H1 (cell line): ENCODE measurements at regions not wholly inside any gene's neighbourhood (a gene's known extent, or its start where the extent isn't known, plus 50 kb on each side); places are given as distances from the start of the nearest gene placed in this dataset.

Experiments used
- EZH2 ChIP-seq: fragments of 200-600 bp; sonication (generic); IDR thresholded peaks from 2 replicates; pipeline ENCODE4 v1.7.1; 2012; ENCODE audit warnings: low read depth, mild to moderate bottlenecking, moderate library complexity, low read length, inconsistent platforms; ENCODE audit not compliant: severe bottlenecking
- NANOG ChIP-seq: IDR thresholded peaks from 2 replicates; pipeline ENCODE4 v1.6.1; 2011; ENCODE audit warnings: low read length, low read depth, mild to moderate bottlenecking, inconsistent platforms; ENCODE audit not compliant: insufficient read depth, poor library complexity, severe bottlenecking
- POLR2AphosphoS5 ChIP-seq: IDR thresholded peaks from 2 replicates; pipeline ENCODE4 v1.6.1; 2011; ENCODE audit warnings: low read depth, low read length
- SP1 ChIP-seq: IDR thresholded peaks from 2 replicates; pipeline ENCODE4 v1.6.1; 2011; ENCODE audit warnings: low read depth, low read length
- SRF ChIP-seq: IDR thresholded peaks from 2 replicates; pipeline ENCODE4 v1.6.1; 2011; ENCODE audit warnings: mild to moderate bottlenecking, low read depth, low read length, moderate library complexity
- TAF1 ChIP-seq: IDR thresholded peaks from 2 replicates; pipeline ENCODE4 v1.6.1; 2011; ENCODE audit warnings: mild to moderate bottlenecking, low read depth, low read length
- YY1 ChIP-seq: IDR thresholded peaks from 2 replicates; pipeline ENCODE4 v1.6.1; 2011; ENCODE audit warnings: low read depth, mild to moderate bottlenecking, low read length

GRCh38 chr17:5871666-5872065, 198.5 kb upstream of the WSCD1 start (continued):
- no peak for TF ChIP-seq EZH2
- TF ChIP-seq YY1, result no peak
- no peak for TF ChIP-seq TAF1
- no peak for TF ChIP-seq SP1
- TF ChIP-seq POLR2AphosphoS5, result no peak
- TF ChIP-seq NANOG, result no peak
- no peak for TF ChIP-seq SRF
